ENCODE measurements at regions not wholly inside any gene's neighbourhood (a gene's known extent, or its start where the extent isn't known, plus 50 kb on each side); places are given as distances from the start of the nearest gene placed in this dataset.

DNA sequence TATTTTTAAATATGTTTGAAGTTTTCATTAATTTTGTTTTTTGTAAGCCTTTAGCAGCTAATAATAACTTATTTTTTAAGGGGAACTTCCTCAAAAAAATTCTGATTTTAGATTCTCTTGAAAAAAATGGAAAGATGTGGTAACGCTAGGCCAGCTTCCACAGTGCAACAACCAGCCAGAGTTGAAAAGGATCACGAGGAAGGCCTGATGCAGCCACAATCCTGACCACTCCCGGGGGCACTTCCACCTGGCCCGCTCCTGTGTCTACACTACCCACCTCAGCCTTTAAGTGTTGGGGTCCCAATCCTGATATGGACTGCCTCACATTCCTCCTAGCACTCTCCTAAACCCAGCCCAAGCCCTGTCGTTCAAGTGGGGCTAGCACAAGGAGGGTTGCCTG, 101.1 kb downstream of the TMEM17 start:
- no peak for TF ChIP-seq ZBTB8A (tag by site-specific recombination; IDR thresholded peaks at IDR 0.05)
- TF ChIP-seq, protein P1, sequence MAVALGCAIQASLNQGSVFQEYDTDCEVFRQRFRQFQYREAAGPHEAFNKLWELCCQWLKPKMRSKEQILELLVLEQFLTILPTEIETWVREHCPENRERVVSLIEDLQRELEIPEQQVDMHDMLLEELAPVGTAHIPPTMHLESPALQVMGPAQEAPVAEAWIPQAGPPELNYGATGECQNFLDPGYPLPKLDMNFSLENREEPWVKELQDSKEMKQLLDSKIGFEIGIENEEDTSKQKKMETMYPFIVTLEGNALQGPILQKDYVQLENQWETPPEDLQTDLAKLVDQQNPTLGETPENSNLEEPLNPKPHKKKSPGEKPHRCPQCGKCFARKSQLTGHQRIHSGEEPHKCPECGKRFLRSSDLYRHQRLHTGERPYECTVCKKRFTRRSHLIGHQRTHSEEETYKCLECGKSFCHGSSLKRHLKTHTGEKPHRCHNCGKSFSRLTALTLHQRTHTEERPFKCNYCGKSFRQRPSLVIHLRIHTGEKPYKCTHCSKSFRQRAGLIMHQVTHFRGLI (tag by site-specific recombination; IDR thresholded peaks at IDR 0.05) = no peak
- no peak for TF ChIP-seq PRDM1 (tag by site-specific recombination; IDR thresholded peaks at IDR 0.05)
- no peak for TF ChIP-seq YY1 (tag by site-specific recombination; IDR thresholded peaks at IDR 0.05)
- no peak for TF ChIP-seq SP2 (tag by site-specific recombination; IDR thresholded peaks at IDR 0.05)
- no peak for TF ChIP-seq ZNF777 (tag by site-specific recombination; IDR thresholded peaks at IDR 0.05; ENCODE audit: borderline replicate concordance)
- TF ChIP-seq ZNF132 (tag by site-specific recombination; IDR thresholded peaks at IDR 0.05; ENCODE audit: borderline replicate concordance) = no peak
- TF ChIP-seq, protein P2, sequence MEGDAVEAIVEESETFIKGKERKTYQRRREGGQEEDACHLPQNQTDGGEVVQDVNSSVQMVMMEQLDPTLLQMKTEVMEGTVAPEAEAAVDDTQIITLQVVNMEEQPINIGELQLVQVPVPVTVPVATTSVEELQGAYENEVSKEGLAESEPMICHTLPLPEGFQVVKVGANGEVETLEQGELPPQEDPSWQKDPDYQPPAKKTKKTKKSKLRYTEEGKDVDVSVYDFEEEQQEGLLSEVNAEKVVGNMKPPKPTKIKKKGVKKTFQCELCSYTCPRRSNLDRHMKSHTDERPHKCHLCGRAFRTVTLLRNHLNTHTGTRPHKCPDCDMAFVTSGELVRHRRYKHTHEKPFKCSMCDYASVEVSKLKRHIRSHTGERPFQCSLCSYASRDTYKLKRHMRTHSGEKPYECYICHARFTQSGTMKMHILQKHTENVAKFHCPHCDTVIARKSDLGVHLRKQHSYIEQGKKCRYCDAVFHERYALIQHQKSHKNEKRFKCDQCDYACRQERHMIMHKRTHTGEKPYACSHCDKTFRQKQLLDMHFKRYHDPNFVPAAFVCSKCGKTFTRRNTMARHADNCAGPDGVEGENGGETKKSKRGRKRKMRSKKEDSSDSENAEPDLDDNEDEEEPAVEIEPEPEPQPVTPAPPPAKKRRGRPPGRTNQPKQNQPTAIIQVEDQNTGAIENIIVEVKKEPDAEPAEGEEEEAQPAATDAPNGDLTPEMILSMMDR (tag by site-specific recombination; IDR thresholded peaks at IDR 0.05) = no peak
- TF ChIP-seq ZNF146 (tag by site-specific recombination; IDR thresholded peaks at IDR 0.05) = no peak
- TF ChIP-seq, protein P3, sequence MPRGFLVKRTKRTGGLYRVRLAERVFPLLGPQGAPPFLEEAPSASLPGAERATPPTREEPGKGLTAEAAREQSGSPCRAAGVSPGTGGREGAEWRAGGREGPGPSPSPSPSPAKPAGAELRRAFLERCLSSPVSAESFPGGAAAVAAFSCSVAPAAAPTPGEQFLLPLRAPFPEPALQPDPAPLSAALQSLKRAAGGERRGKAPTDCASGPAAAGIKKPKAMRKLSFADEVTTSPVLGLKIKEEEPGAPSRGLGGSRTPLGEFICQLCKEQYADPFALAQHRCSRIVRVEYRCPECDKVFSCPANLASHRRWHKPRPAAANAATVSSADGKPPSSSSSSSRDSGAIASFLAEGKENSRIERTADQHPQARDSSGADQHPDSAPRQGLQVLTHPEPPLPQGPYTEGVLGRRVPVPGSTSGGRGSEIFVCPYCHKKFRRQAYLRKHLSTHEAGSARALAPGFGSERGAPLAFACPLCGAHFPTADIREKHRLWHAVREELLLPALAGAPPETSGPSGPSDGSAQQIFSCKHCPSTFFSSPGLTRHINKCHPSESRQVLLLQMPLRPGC (tag by site-specific recombination; IDR thresholded peaks at IDR 0.05) = no peak
- TF ChIP-seq, protein P4, sequence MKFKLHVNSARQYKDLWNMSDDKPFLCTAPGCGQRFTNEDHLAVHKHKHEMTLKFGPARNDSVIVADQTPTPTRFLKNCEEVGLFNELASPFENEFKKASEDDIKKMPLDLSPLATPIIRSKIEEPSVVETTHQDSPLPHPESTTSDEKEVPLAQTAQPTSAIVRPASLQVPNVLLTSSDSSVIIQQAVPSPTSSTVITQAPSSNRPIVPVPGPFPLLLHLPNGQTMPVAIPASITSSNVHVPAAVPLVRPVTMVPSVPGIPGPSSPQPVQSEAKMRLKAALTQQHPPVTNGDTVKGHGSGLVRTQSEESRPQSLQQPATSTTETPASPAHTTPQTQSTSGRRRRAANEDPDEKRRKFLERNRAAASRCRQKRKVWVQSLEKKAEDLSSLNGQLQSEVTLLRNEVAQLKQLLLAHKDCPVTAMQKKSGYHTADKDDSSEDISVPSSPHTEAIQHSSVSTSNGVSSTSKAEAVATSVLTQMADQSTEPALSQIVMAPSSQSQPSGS (tag by site-specific recombination; IDR thresholded peaks at IDR 0.05; ENCODE audit: low read depth) = no peak
- TF ChIP-seq, protein P5, sequence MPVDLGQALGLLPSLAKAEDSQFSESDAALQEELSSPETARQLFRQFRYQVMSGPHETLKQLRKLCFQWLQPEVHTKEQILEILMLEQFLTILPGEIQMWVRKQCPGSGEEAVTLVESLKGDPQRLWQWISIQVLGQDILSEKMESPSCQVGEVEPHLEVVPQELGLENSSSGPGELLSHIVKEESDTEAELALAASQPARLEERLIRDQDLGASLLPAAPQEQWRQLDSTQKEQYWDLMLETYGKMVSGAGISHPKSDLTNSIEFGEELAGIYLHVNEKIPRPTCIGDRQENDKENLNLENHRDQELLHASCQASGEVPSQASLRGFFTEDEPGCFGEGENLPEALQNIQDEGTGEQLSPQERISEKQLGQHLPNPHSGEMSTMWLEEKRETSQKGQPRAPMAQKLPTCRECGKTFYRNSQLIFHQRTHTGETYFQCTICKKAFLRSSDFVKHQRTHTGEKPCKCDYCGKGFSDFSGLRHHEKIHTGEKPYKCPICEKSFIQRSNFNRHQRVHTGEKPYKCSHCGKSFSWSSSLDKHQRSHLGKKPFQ (tag by site-specific recombination; IDR thresholded peaks at IDR 0.05) = no peak
- TF ChIP-seq REPIN1 (tag by site-specific recombination; IDR thresholded peaks at IDR 0.05; ENCODE audit: low read depth) = no peak
- TF ChIP-seq, protein P6, sequence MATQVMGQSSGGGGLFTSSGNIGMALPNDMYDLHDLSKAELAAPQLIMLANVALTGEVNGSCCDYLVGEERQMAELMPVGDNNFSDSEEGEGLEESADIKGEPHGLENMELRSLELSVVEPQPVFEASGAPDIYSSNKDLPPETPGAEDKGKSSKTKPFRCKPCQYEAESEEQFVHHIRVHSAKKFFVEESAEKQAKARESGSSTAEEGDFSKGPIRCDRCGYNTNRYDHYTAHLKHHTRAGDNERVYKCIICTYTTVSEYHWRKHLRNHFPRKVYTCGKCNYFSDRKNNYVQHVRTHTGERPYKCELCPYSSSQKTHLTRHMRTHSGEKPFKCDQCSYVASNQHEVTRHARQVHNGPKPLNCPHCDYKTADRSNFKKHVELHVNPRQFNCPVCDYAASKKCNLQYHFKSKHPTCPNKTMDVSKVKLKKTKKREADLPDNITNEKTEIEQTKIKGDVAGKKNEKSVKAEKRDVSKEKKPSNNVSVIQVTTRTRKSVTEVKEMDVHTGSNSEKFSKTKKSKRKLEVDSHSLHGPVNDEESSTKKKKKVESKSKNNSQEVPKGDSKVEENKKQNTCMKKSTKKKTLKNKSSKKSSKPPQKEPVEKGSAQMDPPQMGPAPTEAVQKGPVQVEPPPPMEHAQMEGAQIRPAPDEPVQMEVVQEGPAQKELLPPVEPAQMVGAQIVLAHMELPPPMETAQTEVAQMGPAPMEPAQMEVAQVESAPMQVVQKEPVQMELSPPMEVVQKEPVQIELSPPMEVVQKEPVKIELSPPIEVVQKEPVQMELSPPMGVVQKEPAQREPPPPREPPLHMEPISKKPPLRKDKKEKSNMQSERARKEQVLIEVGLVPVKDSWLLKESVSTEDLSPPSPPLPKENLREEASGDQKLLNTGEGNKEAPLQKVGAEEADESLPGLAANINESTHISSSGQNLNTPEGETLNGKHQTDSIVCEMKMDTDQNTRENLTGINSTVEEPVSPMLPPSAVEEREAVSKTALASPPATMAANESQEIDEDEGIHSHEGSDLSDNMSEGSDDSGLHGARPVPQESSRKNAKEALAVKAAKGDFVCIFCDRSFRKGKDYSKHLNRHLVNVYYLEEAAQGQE (tag by site-specific recombination; IDR thresholded peaks at IDR 0.05) = no peak

Data from HEK293 (cell line).